Ramos (cell line): ENCODE measurements at regions not wholly inside any gene's neighbourhood (a gene's known extent, or its start where the extent isn't known, plus 50 kb on each side); places are given as distances from the start of the nearest gene placed in this dataset.

Experiments
- in situ Hi-C: fragments of 300-500 bp; cut with MboI; formaldehyde crosslinking; loops from one replicate; pipeline ENCODE4 v1.14.3; 2022; ENCODE audit warnings: low sequenced_read_pairs; ENCODE audit not compliant: unreplicated experiment

DNA sequence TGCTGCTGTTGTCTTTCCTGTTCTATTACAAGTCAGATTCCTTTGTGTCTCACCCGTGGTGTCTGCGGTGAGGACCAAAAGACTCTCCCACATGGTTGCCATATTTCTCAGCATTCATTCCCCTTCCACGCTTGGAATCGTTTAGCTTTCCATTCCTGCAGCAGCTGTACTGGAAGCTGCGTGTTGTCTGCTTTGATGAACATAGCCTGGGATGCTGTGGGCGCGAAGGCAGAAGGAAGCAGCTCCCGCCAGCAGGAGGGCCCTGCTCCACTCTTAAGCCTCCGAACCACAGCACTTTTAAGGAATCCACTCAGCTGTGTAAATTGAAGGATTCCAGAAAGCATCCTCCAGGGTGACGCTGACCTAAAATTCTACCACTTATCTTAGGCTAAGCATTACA is 303.6 kb upstream of the PITRM1 start:
- in situ Hi-C loops, result no loop called here

DNA sequence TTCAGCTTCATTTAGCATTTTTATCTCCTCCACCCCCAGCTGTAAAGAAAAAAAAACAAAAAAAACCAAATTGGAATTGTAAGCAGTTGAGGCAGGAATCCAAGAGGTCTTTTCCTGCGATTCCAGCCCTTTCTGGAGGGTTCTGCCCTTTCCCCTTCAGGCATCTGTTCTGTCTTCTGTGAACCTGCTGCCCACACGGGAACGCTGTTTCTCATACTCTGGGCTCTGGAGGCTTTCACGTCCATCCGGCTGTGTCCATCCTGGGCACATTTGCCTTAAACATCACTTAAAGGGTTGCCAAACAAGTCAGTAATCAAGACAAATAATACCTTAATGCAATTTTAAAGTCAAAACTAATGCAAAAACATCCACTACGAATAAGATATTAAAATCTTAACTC is 302.8 kb upstream of the PITRM1 start:
- in situ Hi-C loops, result no loop called here

DNA sequence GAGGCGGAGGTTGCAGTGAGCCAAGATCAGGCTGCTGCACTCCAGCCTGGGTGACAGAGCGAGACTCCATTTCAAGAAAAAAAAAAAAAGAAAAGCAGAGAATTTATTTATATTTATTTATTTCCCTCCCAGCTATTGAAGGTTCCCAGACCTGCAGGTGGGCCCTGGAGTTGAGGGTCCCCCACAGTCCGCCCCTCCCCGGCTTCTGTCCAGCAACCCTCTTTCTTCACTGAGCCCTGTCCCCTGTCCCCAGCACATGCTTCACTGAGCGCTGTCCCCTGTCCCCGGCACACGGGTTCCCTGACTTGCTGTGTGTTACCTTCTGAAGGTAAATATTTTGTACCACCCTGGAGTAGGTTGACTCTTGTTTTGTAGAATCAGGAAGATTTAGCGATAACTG is 301.7 kb upstream of the PITRM1 start:
- in situ Hi-C loops, result no loop called here

- in situ Hi-C loops, result no loop called here
Measured at GRCh38 chr10:3473271-3473670, 300.7 kb upstream of the PITRM1 start.

GRCh38 chr10:3472287-3473051 is 299.9 kb upstream of the PITRM1 start:
- in situ Hi-C loops, result no loop called here

DNA sequence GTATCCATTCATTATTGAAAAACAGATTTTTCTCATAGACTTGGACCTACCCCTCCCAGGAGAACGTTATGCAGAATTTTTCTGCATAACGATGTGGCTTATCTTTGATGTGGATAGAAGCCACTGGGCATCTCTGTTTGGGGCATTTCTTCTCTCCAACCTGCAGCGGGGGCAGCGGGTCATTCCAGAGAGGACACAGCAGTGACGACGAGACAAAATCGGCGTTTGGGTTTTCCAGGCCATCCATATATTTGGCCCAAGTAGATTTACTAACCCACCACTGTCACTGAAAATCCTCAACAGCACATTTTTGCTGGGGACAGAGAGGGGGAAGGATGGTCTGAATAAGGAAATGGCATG is 299.3 kb upstream of the PITRM1 start:
- in situ Hi-C loops, result no loop called here

- in situ Hi-C loops, result no loop called here
Measured at GRCh38 chr10:3471472-3471871, 298.9 kb upstream of the PITRM1 start.

- in situ Hi-C loops, result no loop called here
Measured at GRCh38 chr10:3470191-3470590, 297.6 kb upstream of the PITRM1 start.

- in situ Hi-C loops, result no loop called here
Measured at GRCh38 chr10:3469639-3470020, 297.0 kb upstream of the PITRM1 start.

- in situ Hi-C loops, result no loop called here
Measured at GRCh38 chr10:3468919-3469638, 296.5 kb upstream of the PITRM1 start.

- in situ Hi-C loops, result no loop called here
Measured at GRCh38 chr10:3467052-3467951, 294.7 kb upstream of the PITRM1 start.

DNA sequence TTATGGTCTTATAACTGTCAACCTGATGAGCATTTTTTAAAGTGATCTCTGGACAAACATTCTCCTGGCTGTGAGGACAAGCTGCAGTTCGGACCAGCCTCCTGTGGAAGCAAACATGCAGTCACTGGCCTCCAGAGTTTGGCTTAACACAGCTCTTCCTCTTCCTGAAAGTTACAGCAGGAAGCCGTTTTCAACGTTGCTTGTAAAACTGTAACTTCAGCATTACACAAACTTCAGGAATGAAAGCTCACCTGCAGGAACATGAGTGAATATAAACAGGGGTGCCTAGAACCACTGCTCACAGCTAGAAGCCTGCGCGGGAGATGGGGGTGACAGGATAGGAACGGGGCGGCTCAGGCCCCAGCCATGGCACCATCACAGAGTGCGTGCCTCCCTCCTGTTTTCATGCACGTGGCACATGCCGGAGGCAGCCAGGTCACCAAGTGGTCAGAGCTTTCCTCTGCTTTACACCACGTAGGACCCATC is 292.9 kb upstream of the PITRM1 start:
- in situ Hi-C loops, result no loop called here

DNA sequence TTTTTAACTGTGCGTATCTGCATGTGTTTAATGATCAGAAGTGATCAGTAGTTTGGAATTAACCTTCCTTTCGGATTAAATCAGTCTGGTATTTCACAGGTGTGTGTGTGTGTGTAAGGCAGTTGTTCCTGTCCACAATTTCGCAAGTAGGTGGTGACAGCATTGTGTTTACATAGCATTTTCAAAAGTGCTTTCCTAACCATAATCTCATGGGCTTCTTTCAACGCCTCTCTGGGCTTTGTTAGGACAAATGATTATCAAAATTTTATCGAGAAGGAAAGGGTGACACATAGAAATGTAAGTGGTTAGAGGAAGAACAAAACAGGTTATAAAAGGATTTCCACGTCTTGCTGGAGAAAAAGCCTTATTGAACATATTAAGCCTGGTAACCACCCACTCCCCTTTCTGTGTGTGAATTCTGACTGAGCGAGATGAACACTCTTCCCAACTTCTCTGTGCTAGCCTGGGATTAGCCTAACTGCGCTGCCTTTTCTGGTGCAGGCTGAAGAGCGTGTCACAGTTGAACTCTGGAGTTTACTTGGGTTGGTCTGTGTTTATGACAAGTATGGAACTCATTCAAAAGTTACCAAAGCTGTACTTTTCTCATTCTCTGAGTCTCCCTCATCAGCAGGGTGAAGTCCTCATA is 292.3 kb upstream of the PITRM1 start:
- in situ Hi-C loops, result no loop called here

GRCh38 chr10:3460420-3461128 is 288.0 kb upstream of the PITRM1 start:
- in situ Hi-C loops, result no loop called here

GRCh38 chr10:3455385-3456334 is 283.1 kb upstream of the PITRM1 start:
- in situ Hi-C loops, result no loop called here

- in situ Hi-C loops, result no loop called here
Measured at GRCh38 chr10:3452683-3453361, 280.2 kb upstream of the PITRM1 start.

DNA sequence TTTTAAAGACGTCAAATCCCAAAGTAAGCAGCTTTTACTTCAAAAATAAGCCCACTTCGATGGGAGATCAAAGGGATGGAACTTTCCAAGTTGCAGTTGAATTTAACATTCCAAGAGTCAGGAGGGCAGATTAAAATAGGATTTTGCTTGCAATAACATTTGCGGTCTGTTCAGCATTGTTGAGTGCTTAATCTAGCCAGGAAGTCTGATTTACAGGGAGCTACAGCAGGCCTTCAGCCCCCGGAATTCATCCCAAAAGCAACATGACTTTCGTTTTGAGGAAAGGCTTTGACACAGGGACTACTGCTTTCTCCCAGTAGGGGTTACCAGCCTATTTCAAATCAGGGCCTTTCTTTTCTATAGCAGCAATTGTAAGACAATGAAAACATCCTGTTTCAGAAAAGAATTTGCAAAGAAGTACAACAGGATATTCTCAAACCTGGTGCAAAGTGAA is 279.6 kb upstream of the PITRM1 start:
- in situ Hi-C loops, result no loop called here
